GM23248 (cell line): ENCODE measurements at regions not wholly inside any gene's neighbourhood (a gene's known extent, or its start where the extent isn't known, plus 50 kb on each side); places are given as distances from the start of the nearest gene placed in this dataset.

Experiments used
- DNase-seq: peaks from one replicate; pipeline ENCODE4 v3.0.0-alpha.2; 2015
- H2AFZ ChIP-seq: fragments of 200-600 bp; sonication (generic); 2 replicates; pipeline ENCODE4 v1.6.1; 2016; ENCODE audit warnings: antibody characterized with exemption
- H3F3A ChIP-seq: fragments of 200-600 bp; sonication (generic); 2 replicates; pipeline ENCODE4 v1.6.1; 2016; ENCODE audit warnings: mild to moderate bottlenecking, antibody characterized with exemption, mixed run types; ENCODE audit not compliant: insufficient read depth
- H3K27ac ChIP-seq: fragments of 200-600 bp; sonication (generic); 2 replicates; pipeline ENCODE4 v1.5.1; 2016; ENCODE audit warnings: mild to moderate bottlenecking
- H3K27me3 ChIP-seq: fragments of 200-600 bp; sonication (generic); replicated peaks from 2 replicates; pipeline ENCODE4 v1.6.1; 2016; ENCODE audit warnings: mild to moderate bottlenecking; ENCODE audit not compliant: insufficient read depth
- H3K36me3 ChIP-seq: fragments of 200-600 bp; sonication (generic); 2 replicates; pipeline ENCODE4 v1.6.1; 2016; ENCODE audit warnings: low read depth, mild to moderate bottlenecking
- H3K4me1 ChIP-seq: fragments of 200-600 bp; sonication (generic); 2 replicates; pipeline ENCODE4 v1.6.1; 2016; ENCODE audit warnings: mild to moderate bottlenecking; ENCODE audit not compliant: insufficient read depth
- H3K4me2 ChIP-seq: fragments of 200-600 bp; sonication (generic); one replicate; pipeline ENCODE4 v1.6.1; 2016; ENCODE audit warnings: mild to moderate bottlenecking; ENCODE audit not compliant: unreplicated experiment
- H3K4me3 ChIP-seq: fragments of 200-600 bp; sonication (generic); 2 replicates; pipeline ENCODE4 v1.5.1; 2016; ENCODE audit warnings: mild to moderate bottlenecking
- H3K79me2 ChIP-seq: fragments of 200-600 bp; sonication (generic); 2 replicates; pipeline ENCODE4 v1.6.1; 2016; ENCODE audit warnings: mild to moderate bottlenecking; ENCODE audit not compliant: insufficient read depth
- H3K9ac ChIP-seq: fragments of 200-600 bp; sonication (generic); 2 replicates; pipeline ENCODE4 v1.6.1; 2016; ENCODE audit warnings: mild to moderate bottlenecking
- H3K9me2 ChIP-seq: fragments of 200-600 bp; sonication (generic); 2 replicates; pipeline ENCODE4 v1.6.1; 2016; ENCODE audit warnings: mixed run types, mild to moderate bottlenecking, moderate library complexity; ENCODE audit not compliant: insufficient read depth
- H3K9me3 ChIP-seq: fragments of 200-600 bp; sonication (generic); one replicate; pipeline ENCODE4 v1.6.1; 2017; ENCODE audit warnings: low read depth
- H4K20me1 ChIP-seq: fragments of 200-600 bp; sonication (generic); 2 replicates; pipeline ENCODE4 v1.6.0; 2016; ENCODE audit not compliant: insufficient read depth
- EZH2 ChIP-seq: fragments of 200-600 bp; sonication (generic); IDR thresholded peaks from 2 replicates; pipeline ENCODE4 v1.6.1; 2018; ENCODE audit warnings: antibody characterized with exemption, mild to moderate bottlenecking; ENCODE audit not compliant: insufficient read depth, poor library complexity, severe bottlenecking
- EZH2phosphoT487 ChIP-seq: fragments of 200-600 bp; sonication (generic); IDR thresholded peaks from 2 replicates; pipeline ENCODE4 v1.6.1; 2018; ENCODE audit warnings: antibody characterized with exemption, moderate library complexity, mild to moderate bottlenecking, low read depth; ENCODE audit not compliant: insufficient read depth
- WGBS, 2 experiments: methylation state at CpG; one replicate each; pipeline ENCODE4 v1.1.6; 2015 to 2017; ENCODE audit warnings: low lambda C conversion rate in 2 of 2, low coverage in 1 of 2; ENCODE audit errors: missing lambda C conversion rate in 2 of 2; 5-methylcytosine and 5-hydroxymethylcytosine counted together
- in situ Hi-C: fragments of 300-500 bp; cut with MboI; formaldehyde crosslinking; loops from 2 replicates; pipeline ENCODE4 v1.15.0; 2020

DNA sequence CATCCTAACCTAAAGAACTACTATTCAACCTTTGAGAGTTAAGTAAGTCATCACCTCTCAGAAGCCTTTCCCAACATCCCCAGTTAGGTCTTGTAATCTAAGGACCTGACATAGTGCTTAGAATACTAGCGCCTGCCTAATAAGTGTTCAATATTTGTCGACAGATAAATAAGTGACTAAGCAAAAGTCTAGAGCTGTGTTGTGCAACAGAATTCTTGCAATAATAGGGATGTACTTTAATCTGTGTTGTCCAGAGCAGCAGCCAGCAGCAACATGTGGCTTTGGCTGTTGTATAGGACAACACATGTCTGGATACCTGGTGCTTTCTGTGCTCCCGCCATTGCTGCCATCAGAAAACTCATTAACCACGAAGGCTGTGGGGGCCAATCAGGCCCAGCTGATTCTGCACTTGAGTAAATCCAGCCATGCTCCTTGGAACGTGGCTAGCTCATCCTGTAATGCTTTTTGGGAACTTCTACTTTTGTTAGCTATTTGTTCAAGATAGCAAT, 66.8 kb upstream of the NTM start:
- Histone ChIP-seq H2AFZ (no peak overlapping the region), H3K4me1 (no peaks in the 10 kb centered on the region), H3K27me3 (peaks cover 35% of the 10 kb centered on the region), H3K4me3 (no peak overlapping the region), H3K9me2 (no peaks in the 10 kb centered on the region), H3K27ac (no peak overlapping the region), H3K79me2 (no peaks in the 10 kb centered on the region), H3K9me3 (no peaks in the 10 kb centered on the region), H4K20me1 (no peaks in the 10 kb centered on the region), H3F3A (no peaks in the 10 kb centered on the region), H3K36me3 (no peaks in the 10 kb centered on the region), H3K9ac (no peak overlapping the region), H3K4me2 (no peak overlapping the region)
- WGBS, 2 experiments, result 32 to 41% methylated on average over 5 of the region's 5 CpGs
- TF ChIP-seq EZH2, result no peak
- TF ChIP-seq EZH2phosphoT487, result no peak
- in situ Hi-C loops, result no loop called here
- DNase-seq, result no peak

DNA sequence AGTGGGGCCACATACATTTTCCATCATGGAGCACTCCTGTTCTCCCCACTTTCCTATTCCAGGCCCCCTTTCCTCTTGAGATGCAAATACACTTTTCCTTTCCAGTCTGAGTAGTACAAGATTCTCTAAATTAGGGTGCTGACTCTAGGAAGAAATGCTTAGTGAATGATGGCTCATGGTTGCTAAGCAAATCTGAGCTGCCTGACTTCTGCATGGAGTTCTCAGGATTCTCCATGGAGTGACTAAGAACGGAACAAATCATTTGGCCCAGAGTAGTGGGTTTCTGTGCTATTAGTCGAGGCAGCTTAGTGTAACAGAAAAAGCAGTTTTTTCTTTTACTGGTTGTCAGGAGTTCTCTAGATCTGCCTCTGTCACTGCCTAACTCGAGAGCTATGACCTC, 65.4 kb upstream of the NTM start:
- H3K79me2 ChIP-seq, result no peaks in the 10 kb centered on the region
- no peak for TF ChIP-seq EZH2
- no peak for TF ChIP-seq EZH2phosphoT487
- no peaks in the 10 kb centered on the region for H3F3A ChIP-seq
- H3K27ac ChIP-seq, result no peak overlapping the region
- H3K36me3 ChIP-seq, result no peaks in the 10 kb centered on the region
- DNase-seq, result no peak
- in situ Hi-C loops, result no loop called here
- H3K27me3 ChIP-seq, result peaks cover 34% of the 10 kb centered on the region
- H3K4me3 ChIP-seq, result no peak overlapping the region
- no peak overlapping the region for H2AFZ ChIP-seq
- H3K9ac ChIP-seq, result no peak overlapping the region
- no peaks in the 10 kb centered on the region for H3K9me2 ChIP-seq
- H3K4me2 ChIP-seq, result no peak overlapping the region
- 3 to 7% methylated on average over 3 of the region's 3 CpGs for WGBS, 2 experiments
- no peaks in the 10 kb centered on the region for H3K9me3 ChIP-seq
- H4K20me1 ChIP-seq, result no peaks in the 10 kb centered on the region
- H3K4me1 ChIP-seq, result no peaks in the 10 kb centered on the region

DNA sequence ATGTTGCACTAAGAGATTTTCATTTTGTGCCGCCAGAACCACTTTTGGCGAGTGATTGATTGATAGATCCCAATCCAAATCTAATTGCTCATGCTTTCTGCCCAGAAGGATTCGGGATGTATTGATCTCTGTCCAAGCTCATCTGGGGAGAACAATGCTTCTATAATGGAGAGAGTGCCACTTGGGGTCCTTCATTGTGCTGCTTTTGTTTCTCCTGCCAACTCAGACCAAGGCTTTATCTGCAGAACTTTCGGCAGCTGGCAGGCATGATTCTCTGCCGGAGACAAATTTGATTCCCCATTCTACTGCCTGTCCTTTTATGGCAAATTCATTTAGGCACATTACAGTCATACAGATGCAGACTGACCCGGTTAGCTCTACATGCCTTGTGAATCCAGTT, 62.9 kb upstream of the NTM start:
- peaks cover 28% of the 10 kb centered on the region for H3K27me3 ChIP-seq
- no peak overlapping the region for H3K4me3 ChIP-seq
- no peaks in the 10 kb centered on the region for H3K9me3 ChIP-seq
- no peaks in the 10 kb centered on the region for H3K79me2 ChIP-seq
- H3K4me1 ChIP-seq, result no peaks in the 10 kb centered on the region
- in situ Hi-C loops, result no loop called here
- no peak overlapping the region for H3K9ac ChIP-seq
- no peak for TF ChIP-seq EZH2
- DNase-seq, result no peak
- H3K9me2 ChIP-seq, result no peaks in the 10 kb centered on the region
- no peak overlapping the region for H3K27ac ChIP-seq
- H4K20me1 ChIP-seq, result no peaks in the 10 kb centered on the region
- no peak overlapping the region for H2AFZ ChIP-seq
- WGBS, 2 experiments, result 23 to 25% methylated on average over 6 of the region's 6 CpGs
- H3K36me3 ChIP-seq, result no peaks in the 10 kb centered on the region
- no peak overlapping the region for H3K4me2 ChIP-seq
- H3F3A ChIP-seq, result no peaks in the 10 kb centered on the region

DNA sequence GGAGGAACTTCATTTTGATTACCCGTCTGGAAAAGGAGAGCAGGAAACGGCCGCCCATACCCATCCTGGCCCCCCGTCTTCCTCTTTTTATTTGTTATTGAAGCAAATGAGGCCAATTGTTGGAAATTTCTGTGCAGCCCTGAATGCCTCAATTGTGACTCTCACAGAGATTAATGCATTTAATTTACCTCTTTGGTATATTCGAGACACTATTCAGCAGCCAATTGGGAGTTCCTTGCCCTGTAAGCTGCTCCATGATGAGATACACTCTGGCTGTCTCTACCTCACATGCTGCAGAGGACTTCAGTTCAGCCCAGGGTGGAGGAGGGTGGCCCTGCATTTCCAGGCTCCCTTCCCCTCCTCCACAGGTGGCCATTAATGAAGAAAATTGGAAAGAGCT, 60.6 kb upstream of the NTM start:
- Histone ChIP-seq H4K20me1 (no peaks in the 10 kb centered on the region), H3K4me1 (no peaks in the 10 kb centered on the region), H3K36me3 (no peaks in the 10 kb centered on the region), H3K4me2 (no peak overlapping the region), H3K4me3 (no peak overlapping the region), H2AFZ (no peak overlapping the region), H3K27me3 (peaks cover 28% of the 10 kb centered on the region), H3K9me2 (no peaks in the 10 kb centered on the region), H3K9ac (no peak overlapping the region), H3K27ac (no peak overlapping the region), H3K79me2 (no peaks in the 10 kb centered on the region), H3F3A (no peaks in the 10 kb centered on the region), H3K9me3 (no peaks in the 10 kb centered on the region)
- TF ChIP-seq EZH2 (no peak), EZH2phosphoT487 (no peak)
- in situ Hi-C loops, result no loop called here
- no peak for DNase-seq
- WGBS, 2 experiments, result 6% methylated on average over 5 of the region's 5 CpGs
